Adrenal gland (tissue), 5 donors: ENCODE measurements at regions not wholly inside any gene's neighbourhood (a gene's known extent, or its start where the extent isn't known, plus 50 kb on each side); places are given as distances from the start of the nearest gene placed in this dataset.
A peak's percentile ranks its signal among the peaks of the same experiment; 100 is the strongest.

Experiments used
- POLR2A ChIP-seq, 2 donors: fragments of 450-650 bp; IDR thresholded peaks; one replicate each; pipeline ENCODE4 v1.6.1; 2017; ENCODE audit warnings: antibody characterized with exemption in 2 of 2, mild to moderate bottlenecking in 2 of 2, moderate library complexity in 1 of 2
- TF ChIP-seq, protein P1 (sequence below), 6 experiments: fragments of 450-650 bp in 4 of 6; fragments of 200-600 bp in 2 of 6; sonication (generic) in 1 of 6; IDR thresholded peaks; 1 replicate in 5 of 6; 2 replicates in 1 of 6; pipeline versions ENCODE4 v1.5.1 to v1.8.0; 2016 to 2021; ENCODE audit warnings: antibody characterized with exemption in 6 of 6, mild to moderate bottlenecking in 2 of 6, moderate library complexity in 1 of 6
- donor health status: DM: no; HTN: no; CAD: no.

GRCh38 chr5:106269252-106269843, 1401.4 kb downstream of the EFNA5 start:
- TF ChIP-seq, protein P1, sequence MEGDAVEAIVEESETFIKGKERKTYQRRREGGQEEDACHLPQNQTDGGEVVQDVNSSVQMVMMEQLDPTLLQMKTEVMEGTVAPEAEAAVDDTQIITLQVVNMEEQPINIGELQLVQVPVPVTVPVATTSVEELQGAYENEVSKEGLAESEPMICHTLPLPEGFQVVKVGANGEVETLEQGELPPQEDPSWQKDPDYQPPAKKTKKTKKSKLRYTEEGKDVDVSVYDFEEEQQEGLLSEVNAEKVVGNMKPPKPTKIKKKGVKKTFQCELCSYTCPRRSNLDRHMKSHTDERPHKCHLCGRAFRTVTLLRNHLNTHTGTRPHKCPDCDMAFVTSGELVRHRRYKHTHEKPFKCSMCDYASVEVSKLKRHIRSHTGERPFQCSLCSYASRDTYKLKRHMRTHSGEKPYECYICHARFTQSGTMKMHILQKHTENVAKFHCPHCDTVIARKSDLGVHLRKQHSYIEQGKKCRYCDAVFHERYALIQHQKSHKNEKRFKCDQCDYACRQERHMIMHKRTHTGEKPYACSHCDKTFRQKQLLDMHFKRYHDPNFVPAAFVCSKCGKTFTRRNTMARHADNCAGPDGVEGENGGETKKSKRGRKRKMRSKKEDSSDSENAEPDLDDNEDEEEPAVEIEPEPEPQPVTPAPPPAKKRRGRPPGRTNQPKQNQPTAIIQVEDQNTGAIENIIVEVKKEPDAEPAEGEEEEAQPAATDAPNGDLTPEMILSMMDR (IDR thresholded peaks at IDR 0.05): peak in 4 of 6 experiments; percentile 12 to 36 (median 14)
- TF ChIP-seq POLR2A (IDR thresholded peaks at IDR 0.05): no peak
